NCI-H146 (cell line): ENCODE measurements at regions not wholly inside any gene's neighbourhood (a gene's known extent, or its start where the extent isn't known, plus 50 kb on each side); places are given as distances from the start of the nearest gene placed in this dataset.

ENCODE experiments used
- DNase-seq: peaks from one replicate; lab custom pipeline; 2025; lab: John Stamatoyannopoulos, UW

DNA sequence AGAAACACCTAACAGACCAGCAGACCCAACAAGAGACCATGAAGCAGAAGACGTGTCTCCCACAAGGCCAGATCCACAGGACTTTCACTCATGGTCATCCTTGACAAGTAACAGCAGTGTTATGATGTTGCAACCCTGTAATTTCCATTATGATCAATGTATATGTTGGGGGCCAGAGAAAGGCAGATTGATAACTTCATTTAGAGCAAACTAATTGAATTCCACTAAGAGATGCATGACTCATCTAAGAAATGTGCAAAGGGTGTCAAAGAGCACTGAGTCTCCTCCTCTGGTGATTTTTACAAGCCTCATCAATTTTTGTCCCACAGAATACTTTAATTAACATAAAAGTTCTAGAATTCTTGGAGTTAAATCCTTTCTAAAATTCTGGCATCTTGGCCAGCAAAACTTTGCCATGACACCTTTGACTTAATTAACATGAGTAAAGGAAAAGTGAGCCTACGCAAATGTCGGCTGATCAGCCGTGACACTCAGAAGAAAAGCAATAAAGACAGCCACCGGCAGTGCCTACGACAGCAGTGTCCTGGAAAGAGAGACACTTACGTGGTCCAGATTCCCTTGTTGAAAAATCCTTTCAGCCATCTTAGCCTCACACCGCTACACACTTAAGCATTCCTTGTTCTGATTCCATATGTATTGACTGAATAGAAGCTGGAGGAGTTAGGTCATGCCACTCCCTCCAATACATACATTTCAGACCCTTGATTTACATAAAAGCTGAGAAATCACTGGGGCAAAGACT, 370.2 kb upstream of the CCDC196 start:
- DNase-seq: no peak

- no peak for DNase-seq
These were observed 369.4 kb upstream of the CCDC196 start for GRCh38 chr14:66116732-66117131.

DNA sequence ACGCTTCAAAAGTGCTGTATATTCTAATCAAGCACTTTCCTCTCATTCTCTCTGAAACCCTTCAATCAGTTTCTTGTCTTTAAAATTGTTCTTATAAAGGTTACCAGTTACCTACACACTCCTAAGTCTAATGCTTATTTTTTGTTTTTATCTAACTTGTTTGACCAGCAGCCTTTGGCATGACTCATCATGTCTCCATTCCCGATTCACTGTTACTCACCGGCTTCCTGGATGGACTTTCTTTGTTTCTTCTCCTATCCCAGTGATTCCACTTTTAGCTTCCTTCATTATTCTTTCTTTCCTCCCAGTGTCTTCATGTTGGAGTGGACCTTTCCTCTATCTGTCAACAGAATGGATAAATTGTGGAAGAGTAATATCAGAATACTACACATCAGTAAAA, 368.6 kb upstream of the CCDC196 start:
- DNase-seq: no peak

- DNase-seq: no peak
These were observed 366.5 kb upstream of the CCDC196 start for GRCh38 chr14:66119606-66120231.

DNA sequence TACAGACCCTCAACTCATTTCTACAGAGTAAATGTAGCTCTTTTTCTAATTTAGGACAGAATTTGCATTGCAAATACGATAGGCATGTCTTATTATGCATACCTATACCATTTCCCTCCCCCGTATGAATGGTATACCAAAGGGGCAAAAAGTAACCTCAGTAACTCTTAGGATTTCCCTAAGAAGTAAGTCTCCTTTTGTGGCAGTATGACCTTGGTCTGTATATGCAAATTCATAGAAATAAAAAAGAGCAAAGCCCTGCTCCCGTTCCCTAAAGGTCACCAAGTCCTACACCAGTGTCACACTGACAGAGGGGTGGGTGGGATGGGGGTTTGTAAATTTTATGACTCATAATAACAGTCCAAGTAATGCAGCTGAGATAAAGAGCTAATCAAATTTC, 365.8 kb upstream of the CCDC196 start:
- no peak for DNase-seq

DNA sequence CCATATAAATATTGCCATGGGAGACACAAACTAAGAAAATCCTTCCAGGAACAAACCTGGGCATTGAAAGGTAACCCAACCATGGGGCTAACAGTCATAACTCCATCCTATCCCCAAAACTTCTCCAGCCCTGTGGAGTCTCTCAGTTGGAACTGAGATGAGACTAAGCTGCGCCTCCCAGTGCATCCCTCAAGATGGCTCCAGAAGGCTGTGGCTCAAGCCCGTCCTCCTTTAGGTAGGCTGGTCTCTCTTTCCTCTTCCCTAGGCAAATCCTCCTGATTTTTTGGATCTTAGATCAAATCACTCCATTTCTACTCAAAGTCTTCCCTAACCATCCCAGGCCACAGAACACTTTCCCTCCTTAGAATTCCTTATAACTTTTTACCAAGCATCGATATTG, 364.3 kb upstream of the CCDC196 start:
- peak; percentile 18 for DNase-seq

GRCh38 chr14:66129224-66129623, 356.9 kb upstream of the CCDC196 start:
- no peak for DNase-seq

- no peak for DNase-seq
These were observed 355.1 kb upstream of the CCDC196 start for GRCh38 chr14:66131111-66131510.

- DNase-seq: no peak
These were observed 352.5 kb upstream of the CCDC196 start for GRCh38 chr14:66133666-66134065.

GRCh38 chr14:66135831-66136230, 350.3 kb upstream of the CCDC196 start:
- peak; percentile 31 for DNase-seq

- DNase-seq: no peak
These were observed 349.1 kb upstream of the CCDC196 start for GRCh38 chr14:66137081-66137480.

- DNase-seq: no peak
These were observed 346.7 kb upstream of the CCDC196 start for GRCh38 chr14:66139432-66139831.

DNA sequence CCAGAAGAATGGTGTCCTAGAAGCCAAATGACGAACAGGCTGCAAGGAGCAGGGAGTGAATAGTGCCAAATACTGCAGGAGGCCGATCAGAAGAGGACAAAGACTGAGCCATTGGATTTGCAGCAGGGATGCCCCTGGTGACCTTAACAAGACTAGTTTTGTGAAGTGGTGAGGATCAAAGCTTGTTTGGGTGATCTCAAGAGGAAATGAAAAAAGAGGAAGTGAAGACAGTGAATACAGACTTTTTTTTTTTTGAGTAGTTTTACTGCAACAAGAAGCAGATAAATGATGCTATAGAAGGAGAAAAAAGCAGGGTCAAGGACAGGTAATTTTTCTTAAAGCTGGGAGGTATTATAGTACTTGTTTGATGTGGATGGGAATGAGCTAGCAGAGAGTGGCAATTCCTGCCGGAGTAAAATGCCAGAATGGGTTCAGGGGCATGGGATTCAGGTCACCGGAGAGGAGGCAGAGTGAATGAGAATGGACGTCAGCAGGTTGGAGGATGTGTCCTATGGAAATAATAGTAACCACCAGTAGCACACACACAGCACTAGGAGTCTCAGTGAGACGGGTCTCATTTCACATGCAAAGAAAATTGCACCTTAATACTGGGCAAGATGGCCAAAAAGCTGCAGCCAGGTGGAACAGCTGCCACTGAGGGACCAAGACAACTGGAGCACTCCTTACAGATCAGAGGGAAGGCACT, 345.8 kb upstream of the CCDC196 start:
- DNase-seq: no peak

- no peak for DNase-seq
These were observed 345.2 kb upstream of the CCDC196 start for GRCh38 chr14:66140963-66141362.

DNA sequence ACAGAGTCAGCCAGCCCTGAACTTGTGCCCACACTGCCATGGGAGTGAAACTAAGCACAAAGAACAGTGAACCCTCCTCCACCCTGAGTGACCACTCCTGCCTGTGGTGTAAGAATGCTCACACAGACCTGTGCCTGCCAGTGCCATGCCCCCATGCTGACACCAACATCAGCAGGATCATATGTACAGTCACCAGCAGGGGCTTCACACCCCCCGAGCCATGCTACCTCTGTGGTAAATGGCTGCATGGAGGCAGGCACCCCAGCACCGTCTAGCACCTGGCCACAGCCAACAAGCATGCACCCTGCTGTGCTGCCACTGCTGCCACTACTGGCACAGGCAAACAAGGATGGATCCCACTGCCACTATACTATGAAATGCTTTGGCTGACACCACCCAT, 344.4 kb upstream of the CCDC196 start:
- no peak for DNase-seq

DNA sequence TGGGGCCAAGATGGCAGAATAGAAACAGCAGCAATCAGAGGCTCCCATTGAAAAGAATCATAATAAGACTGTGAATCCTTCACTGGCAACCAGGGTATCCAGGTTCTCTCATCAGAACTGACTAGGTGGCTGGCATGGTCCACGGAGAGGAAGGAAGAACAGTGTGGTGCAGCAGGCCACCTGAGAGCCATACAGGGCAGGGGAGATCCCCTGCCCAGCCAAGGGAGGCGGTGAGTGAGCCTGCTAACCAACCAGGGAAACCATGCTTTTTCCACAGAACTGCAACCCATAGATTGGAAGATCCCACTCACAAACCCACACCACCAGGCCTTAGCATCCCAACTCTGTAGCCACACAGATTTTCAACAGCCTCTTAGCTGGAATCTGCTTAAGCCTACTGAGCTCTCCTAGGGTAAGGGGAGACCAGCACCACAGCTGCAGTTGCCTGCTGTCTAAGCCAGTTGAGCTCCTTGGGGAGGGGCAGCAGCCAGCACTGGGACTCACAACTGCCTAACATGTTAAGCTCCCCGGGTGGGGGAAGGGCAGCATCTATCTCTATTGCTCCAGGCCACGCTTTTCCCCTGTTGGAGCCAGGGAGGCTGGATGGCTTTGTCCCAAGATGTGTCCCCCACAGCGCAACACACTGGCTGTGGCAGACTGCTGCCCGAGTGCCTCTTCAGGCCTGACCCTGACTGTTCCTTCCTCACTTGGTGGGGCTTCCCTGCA, 342.6 kb upstream of the CCDC196 start:
- no peak for DNase-seq

DNA sequence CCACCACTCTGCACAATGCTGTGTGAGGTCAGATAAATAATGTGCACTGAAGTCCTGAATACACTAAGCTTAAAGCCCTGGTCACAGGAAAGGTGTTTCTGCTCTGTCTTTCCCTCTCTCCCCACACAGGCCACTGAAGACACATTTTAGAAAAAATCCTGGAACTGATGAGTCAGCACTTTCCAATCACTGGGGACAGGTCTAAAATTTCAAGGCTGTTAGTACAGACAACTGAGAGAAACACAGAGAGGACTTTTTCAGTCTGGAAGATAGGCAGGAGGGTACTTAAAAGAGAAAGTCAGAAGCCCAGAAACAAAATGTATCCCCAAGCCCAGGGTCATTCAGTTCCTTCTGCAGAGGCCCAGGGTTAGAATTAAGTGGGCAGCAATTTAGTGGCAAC, 333.9 kb upstream of the CCDC196 start:
- no peak for DNase-seq

- no peak for DNase-seq
These were observed 333.4 kb upstream of the CCDC196 start for GRCh38 chr14:66152747-66153146.

- DNase-seq: peak; percentile 59
These were observed 323.1 kb upstream of the CCDC196 start for GRCh38 chr14:66163023-66163422.

DNA sequence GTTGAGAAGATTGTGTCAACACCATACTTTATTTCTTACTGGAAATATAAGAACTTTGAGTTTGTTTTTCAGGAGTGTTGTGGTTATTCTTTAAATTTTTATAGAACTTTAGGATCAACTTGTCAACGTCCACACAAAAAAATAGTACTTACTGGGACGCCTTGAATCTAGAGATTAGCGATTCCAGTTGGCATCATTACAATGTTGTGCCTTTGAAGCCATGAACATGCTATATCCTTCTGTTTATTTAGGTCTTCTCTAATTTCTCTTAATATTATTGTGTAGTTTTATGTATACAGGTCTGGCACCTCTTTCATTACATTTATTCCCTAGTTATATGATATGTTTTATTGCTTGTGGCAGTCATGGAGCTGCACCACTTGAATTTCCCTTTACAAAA, 320.8 kb upstream of the CCDC196 start:
- no peak for DNase-seq

GRCh38 chr14:66174453-66174891, 311.7 kb upstream of the CCDC196 start:
- peak; percentile 7 for DNase-seq

- no peak for DNase-seq
These were observed 308.2 kb upstream of the CCDC196 start for GRCh38 chr14:66177935-66178334.
